Ovary (tissue), 1 donor: ENCODE measurements at regions not wholly inside any gene's neighbourhood (a gene's known extent, or its start where the extent isn't known, plus 50 kb on each side); places are given as distances from the start of the nearest gene placed in this dataset.

Experiments used
- EP300 ChIP-seq: sonication (generic); formaldehyde crosslinking; IDR thresholded peaks from one replicate; pipeline ENCODE4 v1.6.1; 2017; ENCODE audit warnings: antibody characterized with exemption
- POLR2A ChIP-seq: fragments of 450-650 bp; IDR thresholded peaks from one replicate; pipeline ENCODE4 v1.6.1; 2017; ENCODE audit warnings: antibody characterized with exemption, mild to moderate bottlenecking, moderate library complexity

DNA sequence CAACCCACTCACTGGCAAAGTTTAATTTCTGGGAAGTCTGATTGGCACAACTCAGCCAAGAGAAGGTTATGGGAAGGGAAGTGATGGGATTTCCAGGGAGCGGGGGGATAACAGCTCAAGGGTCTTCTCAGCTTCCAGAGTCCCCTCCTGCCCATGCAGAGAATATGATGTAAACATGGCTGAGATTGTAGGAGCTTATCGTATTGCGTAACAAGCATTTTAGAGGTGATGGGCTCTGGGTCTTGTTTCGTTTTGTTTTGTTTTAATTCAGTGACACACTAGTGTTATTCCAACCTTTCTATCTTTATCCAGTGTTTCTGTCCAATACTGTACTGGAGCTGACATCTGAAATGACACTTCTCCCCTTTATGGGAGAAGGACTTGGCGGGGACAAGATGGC lies 762.1 kb upstream of the TMEM132C start:
- TF ChIP-seq POLR2A (no peak), EP300 (no peak)
